ENCODE measurements at regions not wholly inside any gene's neighbourhood (a gene's known extent, or its start where the extent isn't known, plus 50 kb on each side); places are given as distances from the start of the nearest gene placed in this dataset.
"Not testable (repeated sequence)": the region's sequence is repeated elsewhere in the genome, so short reads cannot be mapped to it uniquely, and the experiment has no call there.

- DNase-seq (ENCODE audit: low read depth in 2 of 2), result no peak
Measured at GRCh38 chr3:187997946-187998561, 155.9 kb upstream of the LPP start.

GRCh38 chr3:187998611-187999010, 155.3 kb upstream of the LPP start:
- DNase-seq (ENCODE audit: low read depth in 2 of 2), result no peak

GRCh38 chr3:187999821-188000220, 154.1 kb upstream of the LPP start:
- no peak for DNase-seq (ENCODE audit: low read depth in 2 of 2)

- no peak for DNase-seq (ENCODE audit: low read depth in 2 of 2)
Measured at GRCh38 chr3:188000361-188000861, 153.5 kb upstream of the LPP start.

GRCh38 chr3:188001093-188001492, 152.9 kb upstream of the LPP start:
- DNase-seq (ENCODE audit: low read depth in 2 of 2), result no peak

GRCh38 chr3:188001926-188002325, 152.0 kb upstream of the LPP start:
- DNase-seq (ENCODE audit: low read depth in 2 of 2), result no peak

GRCh38 chr3:188002626-188003138, 151.3 kb upstream of the LPP start:
- DNase-seq (ENCODE audit: low read depth in 2 of 2), result no peak

GRCh38 chr3:188003188-188004171, 150.5 kb upstream of the LPP start:
- DNase-seq (ENCODE audit: low read depth in 2 of 2), result no peak

- DNase-seq (ENCODE audit: low read depth in 2 of 2), result no peak
Measured at GRCh38 chr3:188006726-188007393, 147.1 kb upstream of the LPP start.

- DNase-seq (ENCODE audit: low read depth in 2 of 2), result no peak
Measured at GRCh38 chr3:188007897-188008296, 146.1 kb upstream of the LPP start.

GRCh38 chr3:188008582-188009213, 145.3 kb upstream of the LPP start:
- no peak for DNase-seq (ENCODE audit: low read depth in 2 of 2)

GRCh38 chr3:188010478-188010877, 143.5 kb upstream of the LPP start:
- no peak for DNase-seq (ENCODE audit: low read depth in 2 of 2)

GRCh38 chr3:188019727-188020126, 134.2 kb upstream of the LPP start:
- DNase-seq (ENCODE audit: low read depth in 2 of 2), result no peak

- no peak for DNase-seq (ENCODE audit: low read depth in 2 of 2)
Measured at GRCh38 chr3:188021041-188021440, 132.9 kb upstream of the LPP start.

GRCh38 chr3:188021502-188022040, 132.4 kb upstream of the LPP start:
- DNase-seq (ENCODE audit: low read depth in 2 of 2), result no peak

- not testable (repeated sequence) for DNase-seq (ENCODE audit: low read depth in 2 of 2)
Measured at GRCh38 chr3:188022902-188023301, 131.1 kb upstream of the LPP start.

GRCh38 chr3:188025555-188025954, 128.4 kb upstream of the LPP start:
- DNase-seq (ENCODE audit: low read depth in 2 of 2), result no peak

- DNase-seq (ENCODE audit: low read depth in 2 of 2), result no peak
Measured at GRCh38 chr3:188026191-188026968, 127.6 kb upstream of the LPP start.

- no peak for DNase-seq (ENCODE audit: low read depth in 2 of 2)
Measured at GRCh38 chr3:188031121-188031520, 122.8 kb upstream of the LPP start.

GRCh38 chr3:188034989-188035388, 119.0 kb upstream of the LPP start:
- DNase-seq (ENCODE audit: low read depth in 2 of 2), result no peak

Measured in stimulated activated CD4-positive, alpha-beta T cell treated with anti-CD3 and anti-CD28 coated beads, Interleukin-4, amount 100 ng/mL, for 48 hours (primary cell).